Testis (tissue), 2 donors: ENCODE measurements at regions not wholly inside any gene's neighbourhood (a gene's known extent, or its start where the extent isn't known, plus 50 kb on each side); places are given as distances from the start of the nearest gene placed in this dataset.

Source experiments
- POLR2A ChIP-seq: fragments of 450-650 bp; IDR thresholded peaks from one replicate; pipeline ENCODE4 v1.6.1; 2017; ENCODE audit warnings: antibody characterized with exemption, mild to moderate bottlenecking, moderate library complexity
- TF ChIP-seq, protein P1 (sequence below), 3 experiments: fragments of 450-650 bp in 2 of 3; fragments of 200-600 bp in 1 of 3; sonication (generic) in 1 of 3; IDR thresholded peaks; one replicate each; pipeline ENCODE4 v1.5.1; 2016 to 2019; ENCODE audit warnings: antibody characterized with exemption in 3 of 3, mild to moderate bottlenecking in 2 of 3, moderate library complexity in 1 of 3

DNA sequence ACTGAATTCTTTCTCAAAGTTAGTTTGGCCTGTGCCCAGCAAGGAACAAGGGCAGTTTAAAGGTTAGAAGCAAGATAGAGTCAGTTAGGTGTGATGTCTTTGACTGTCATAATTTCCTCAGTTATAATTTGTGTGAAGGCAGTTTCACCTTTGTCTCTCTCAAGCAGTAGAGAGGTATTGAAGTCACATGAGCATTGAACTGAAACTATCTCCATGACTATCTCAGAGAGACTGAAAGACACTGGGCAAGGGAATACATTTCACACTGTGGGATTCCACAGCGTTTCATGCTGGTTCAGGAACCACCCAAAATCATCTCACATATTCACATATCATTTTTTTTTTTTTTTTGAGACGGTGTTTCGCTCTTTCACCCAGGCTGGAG is 366.1 kb downstream of the PREX1 start:
- TF ChIP-seq, protein P1, sequence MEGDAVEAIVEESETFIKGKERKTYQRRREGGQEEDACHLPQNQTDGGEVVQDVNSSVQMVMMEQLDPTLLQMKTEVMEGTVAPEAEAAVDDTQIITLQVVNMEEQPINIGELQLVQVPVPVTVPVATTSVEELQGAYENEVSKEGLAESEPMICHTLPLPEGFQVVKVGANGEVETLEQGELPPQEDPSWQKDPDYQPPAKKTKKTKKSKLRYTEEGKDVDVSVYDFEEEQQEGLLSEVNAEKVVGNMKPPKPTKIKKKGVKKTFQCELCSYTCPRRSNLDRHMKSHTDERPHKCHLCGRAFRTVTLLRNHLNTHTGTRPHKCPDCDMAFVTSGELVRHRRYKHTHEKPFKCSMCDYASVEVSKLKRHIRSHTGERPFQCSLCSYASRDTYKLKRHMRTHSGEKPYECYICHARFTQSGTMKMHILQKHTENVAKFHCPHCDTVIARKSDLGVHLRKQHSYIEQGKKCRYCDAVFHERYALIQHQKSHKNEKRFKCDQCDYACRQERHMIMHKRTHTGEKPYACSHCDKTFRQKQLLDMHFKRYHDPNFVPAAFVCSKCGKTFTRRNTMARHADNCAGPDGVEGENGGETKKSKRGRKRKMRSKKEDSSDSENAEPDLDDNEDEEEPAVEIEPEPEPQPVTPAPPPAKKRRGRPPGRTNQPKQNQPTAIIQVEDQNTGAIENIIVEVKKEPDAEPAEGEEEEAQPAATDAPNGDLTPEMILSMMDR (IDR thresholded peaks at IDR 0.05), result no peak
- TF ChIP-seq POLR2A, result no peak
